B cell (primary cell): ENCODE measurements at regions not wholly inside any gene's neighbourhood (a gene's known extent, or its start where the extent isn't known, plus 50 kb on each side); places are given as distances from the start of the nearest gene placed in this dataset.

Source experiments
- CTCF ChIP-seq: fragments of 200-600 bp; IDR thresholded peaks from one replicate; pipeline ENCODE4 v1.8.0; 2022; ENCODE audit warnings: antibody characterized with exemption, mild to moderate bottlenecking
- EZH2 ChIP-seq: IDR thresholded peaks from 2 replicates; pipeline ENCODE4 v1.6.1; 2012; ENCODE audit warnings: borderline replicate concordance, low read depth, mild to moderate bottlenecking, moderate library complexity, low read length; ENCODE audit not compliant: insufficient read depth, poor library complexity, severe bottlenecking

GRCh38 chr7:42702647-42703046 is 209.2 kb downstream of the C7orf25 start:
- TF ChIP-seq EZH2, result no peak
- no peak for TF ChIP-seq CTCF
